NOMO-1 treated with DMSO at 0.1 percent for 48 hours (cell line): ENCODE measurements at regions not wholly inside any gene's neighbourhood (a gene's known extent, or its start where the extent isn't known, plus 50 kb on each side); places are given as distances from the start of the nearest gene placed in this dataset.

Experiments used
- DNase-seq: peaks from one replicate; lab custom pipeline; 2025; ENCODE audit not compliant: unreplicated experiment; lab: John Stamatoyannopoulos, UW

DNA sequence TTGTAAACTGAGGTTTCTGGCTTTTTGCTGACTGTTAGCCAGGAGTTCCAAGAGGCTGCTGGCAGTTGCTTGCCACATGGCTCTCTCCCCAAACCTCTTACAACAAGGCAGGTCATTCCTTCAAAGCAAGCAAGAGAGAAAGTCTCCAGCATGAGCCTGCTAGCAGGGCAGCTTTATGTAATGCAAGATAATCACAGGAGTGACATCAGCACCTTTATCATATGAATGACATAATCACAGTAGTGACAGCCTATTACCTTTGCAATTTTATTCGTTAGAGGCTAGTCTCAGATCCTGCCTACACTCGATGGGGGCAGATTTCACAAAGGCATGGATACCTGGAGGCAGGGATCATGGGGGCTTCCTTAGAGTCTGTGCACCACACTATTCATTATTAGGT is 79.5 kb upstream of the KCNJ16 start:
- DNase-seq: no peak

DNA sequence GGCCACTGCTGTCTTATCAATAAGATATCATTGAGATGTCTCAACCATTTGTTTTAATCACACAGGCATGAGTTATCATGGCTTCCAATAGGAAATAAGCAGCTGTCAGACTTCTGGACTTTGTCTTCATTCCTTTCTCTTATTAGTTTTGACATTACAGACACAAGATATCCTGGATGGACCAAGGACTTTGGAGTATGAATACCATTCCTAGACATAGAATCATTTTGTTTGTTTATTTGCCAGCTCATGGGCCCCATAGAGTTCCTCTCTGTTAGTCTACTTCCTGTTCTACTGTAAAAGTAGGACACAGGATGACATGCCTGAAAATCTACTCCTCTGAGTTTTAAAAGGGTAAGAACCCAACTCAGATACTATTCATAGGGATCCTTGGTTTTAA is 77.7 kb upstream of the KCNJ16 start:
- no peak for DNase-seq

DNA sequence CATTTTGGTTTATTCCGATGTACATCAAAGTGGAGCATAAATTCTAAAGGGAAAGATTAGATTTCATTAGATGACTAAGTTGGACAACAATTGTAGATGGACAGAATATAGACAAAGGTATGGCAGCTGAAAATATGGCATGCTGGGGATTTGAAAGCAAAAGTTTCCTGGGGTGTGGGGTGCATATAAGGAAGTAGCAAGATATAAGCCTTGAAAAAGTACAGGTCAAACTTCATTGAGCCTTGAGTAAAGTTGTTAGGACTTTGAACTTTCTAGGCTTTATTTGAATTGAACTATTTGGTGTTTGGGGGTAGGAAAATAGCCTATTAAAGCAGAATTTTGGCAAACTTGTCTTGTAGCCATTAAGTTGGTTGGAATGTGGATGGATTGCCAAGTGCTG is 75.8 kb upstream of the KCNJ16 start:
- no peak for DNase-seq

DNA sequence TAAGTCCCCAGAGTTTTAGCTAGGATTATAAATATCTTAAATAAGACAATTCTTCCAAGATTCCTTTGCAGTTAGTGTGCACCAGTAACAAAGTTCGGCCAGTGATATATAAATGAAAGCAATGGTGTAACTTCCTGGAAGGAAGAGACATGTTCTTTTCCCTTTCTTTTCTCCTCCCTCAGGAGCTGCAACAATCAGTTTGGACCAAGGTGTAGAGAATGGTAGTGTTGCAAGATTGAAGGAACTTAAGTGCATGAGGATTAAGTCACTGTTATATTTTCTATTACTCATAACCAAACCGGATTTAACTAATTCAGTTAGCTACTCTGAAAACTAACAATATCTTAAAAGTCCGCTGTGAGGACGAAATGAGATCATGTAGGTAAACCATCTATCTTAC is 68.9 kb upstream of the KCNJ16 start:
- no peak for DNase-seq

DNA sequence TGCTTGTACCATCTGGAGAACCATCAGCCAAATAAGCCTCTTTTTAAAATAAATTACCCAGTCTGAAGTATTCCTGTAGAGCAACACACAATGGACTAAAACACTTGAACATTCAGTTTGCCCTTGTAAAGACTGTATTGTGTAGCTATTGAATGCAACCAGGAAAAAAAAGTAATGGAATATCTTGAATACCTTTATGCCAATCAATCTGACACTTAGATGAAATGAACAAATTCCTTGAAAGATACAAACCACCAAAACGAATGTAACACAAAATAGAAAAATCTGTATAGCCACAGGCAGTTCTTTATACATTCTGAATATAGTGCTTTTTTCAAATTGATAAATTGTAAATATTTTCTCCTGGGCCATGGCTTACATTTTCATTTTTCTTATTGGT is 63.3 kb upstream of the KCNJ16 start:
- no peak for DNase-seq

DNA sequence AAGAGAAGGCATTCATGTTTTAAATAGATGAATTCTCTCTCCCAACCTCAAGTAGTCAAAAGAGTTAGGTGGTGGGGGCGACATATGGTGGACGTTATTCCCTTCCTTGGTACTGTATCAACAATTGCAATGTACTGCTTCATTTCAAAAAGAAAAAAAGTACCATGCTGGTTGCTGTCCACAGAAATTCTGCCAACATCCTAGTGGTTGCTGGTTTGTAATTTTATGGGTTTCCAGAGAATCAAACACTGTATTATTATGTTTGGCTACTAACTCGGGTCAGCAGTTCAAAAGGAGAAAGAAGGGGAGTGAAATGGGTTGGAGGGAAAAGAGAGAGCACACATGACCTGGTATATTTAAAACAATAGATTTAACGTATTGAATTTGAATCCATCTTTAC is 61.1 kb upstream of the KCNJ16 start:
- no peak for DNase-seq

DNA sequence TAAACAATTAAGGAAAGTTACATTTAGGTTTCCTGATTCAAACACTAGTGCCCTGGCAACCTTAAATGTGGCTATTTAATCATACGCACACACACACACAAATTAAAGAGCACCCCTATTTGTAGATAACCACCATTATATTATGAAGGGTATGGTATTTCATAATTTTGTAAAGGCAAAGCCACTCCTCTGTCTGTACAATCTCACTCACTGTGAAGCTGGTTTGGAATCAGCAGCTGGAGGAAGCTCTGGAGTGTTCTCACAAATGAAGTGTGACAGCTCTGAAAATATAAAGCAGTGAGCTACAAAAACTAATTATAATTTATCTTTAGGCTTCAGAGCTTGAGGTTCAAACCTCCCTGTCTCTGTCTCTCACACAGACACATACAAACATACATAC is 57.9 kb upstream of the KCNJ16 start:
- DNase-seq: no peak

DNA sequence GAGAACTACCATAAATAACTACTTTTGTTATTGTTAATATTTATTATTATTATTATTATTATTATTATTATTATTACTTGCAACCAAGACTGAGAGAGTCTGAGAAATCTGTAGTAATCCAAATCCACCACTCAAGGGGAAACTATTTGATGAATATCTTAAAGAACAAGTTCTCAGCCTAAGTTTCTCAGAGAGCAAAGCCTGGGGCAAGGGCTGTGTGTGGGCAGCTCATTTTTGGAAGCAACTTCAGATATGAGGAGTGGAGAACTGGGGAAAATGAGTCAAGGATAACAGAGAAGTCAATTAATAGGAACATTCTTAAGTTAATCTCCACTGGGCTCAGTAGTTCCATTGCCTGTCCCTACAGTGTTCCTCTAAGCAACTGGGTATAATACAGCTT is 57.1 kb upstream of the KCNJ16 start:
- no peak for DNase-seq

DNA sequence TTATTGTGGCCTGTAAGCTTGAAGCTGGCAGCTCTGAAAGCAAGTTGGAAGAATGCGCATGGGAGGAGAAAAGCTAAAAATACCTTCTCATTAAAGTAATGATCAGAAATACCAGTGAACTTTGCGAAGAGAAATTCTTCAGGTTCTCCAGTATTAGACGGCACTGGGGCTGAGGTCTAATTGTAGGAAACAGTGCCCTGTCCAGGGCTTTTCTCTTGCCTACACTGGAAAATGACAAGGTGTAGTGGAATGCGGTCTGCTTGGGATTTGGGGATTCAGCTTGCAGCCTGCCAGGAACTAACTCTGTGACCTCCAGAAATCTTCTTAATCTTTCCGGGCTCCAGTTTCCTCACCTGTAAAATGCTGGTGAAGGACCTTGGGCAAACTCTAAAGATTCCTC is 53.3 kb upstream of the KCNJ16 start:
- DNase-seq: no peak

DNA sequence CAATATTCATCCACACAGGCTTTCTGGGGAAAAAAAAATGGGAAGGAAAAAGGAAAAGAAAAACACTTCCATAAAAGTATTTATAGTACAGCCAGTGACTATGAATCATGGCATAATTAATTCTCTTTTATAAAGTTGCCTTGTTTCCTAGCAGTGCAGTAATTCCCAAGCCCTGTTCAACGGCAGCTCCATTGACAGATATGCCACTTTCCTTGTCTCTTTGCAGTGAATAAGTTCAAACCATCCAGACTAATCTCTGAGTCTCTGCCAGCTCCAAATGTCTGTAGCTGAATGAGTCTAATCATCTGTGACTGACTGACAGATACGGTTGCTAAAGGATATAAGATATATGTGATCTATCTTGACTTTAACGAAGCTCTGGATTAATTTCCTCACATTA is 52.9 kb upstream of the KCNJ16 start:
- no peak for DNase-seq

DNA sequence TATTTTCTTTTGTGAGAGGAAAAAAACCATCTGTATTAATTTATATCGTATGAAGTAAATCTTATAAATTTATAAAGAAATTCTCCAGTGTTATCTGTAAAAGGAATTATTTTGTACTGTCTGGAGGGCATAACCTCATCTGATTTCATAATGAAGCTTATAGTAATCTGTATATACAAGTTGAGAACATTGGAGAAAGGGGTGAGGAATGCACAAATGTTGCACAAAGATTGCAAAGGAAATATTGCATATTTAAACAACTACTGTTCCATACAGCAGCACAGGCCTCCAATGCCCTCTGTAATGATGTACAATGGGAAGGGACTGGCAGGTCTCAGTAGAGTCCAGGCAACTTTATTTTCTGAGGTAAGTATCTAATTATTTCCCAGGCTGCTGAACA is 50.8 kb upstream of the KCNJ16 start:
- DNase-seq: no peak
